Activated naive CD8-positive, alpha-beta T cell (primary cell): ENCODE measurements at regions not wholly inside any gene's neighbourhood (a gene's known extent, or its start where the extent isn't known, plus 50 kb on each side); places are given as distances from the start of the nearest gene placed in this dataset.
"Not testable (repeated sequence)": the region's sequence is repeated elsewhere in the genome, so short reads cannot be mapped to it uniquely, and the experiment has no call there.

Source experiments
- H3K27ac Mint-ChIP-seq: one replicate; pipeline ENCODE4 v1.8.0; 2021; ENCODE audit warnings: mixed read lengths
- H3K27me3 Mint-ChIP-seq: one replicate; pipeline ENCODE4 v1.8.0; 2021; ENCODE audit warnings: mixed read lengths
- H3K36me3 Mint-ChIP-seq: one replicate; pipeline ENCODE4 v1.8.0; 2021; ENCODE audit warnings: mixed read lengths
- H3K4me1 Mint-ChIP-seq: one replicate; pipeline ENCODE4 v1.8.0; 2021; ENCODE audit warnings: low read depth, mixed read lengths
- H3K4me3 Mint-ChIP-seq: one replicate; pipeline ENCODE4 v1.8.0; 2021; ENCODE audit warnings: mild to moderate bottlenecking, mixed read lengths
- H3K9me3 Mint-ChIP-seq: one replicate; pipeline ENCODE4 v1.8.0; 2021; ENCODE audit warnings: low read depth, mixed read lengths

GRCh38 chr11:13160346-13160745, 117.2 kb upstream of the BMAL1 start:
- Mint-ChIP-seq H3K36me3 (peaks cover 2% of the 10 kb centered on the region), H3K4me3 (no peak overlapping the region), H3K27ac (no peak overlapping the region), H3K9me3 (peaks cover 9% of the 10 kb centered on the region), H3K4me1 (no peaks in the 10 kb centered on the region), H3K27me3 (peaks cover 8% of the 10 kb centered on the region)

DNA sequence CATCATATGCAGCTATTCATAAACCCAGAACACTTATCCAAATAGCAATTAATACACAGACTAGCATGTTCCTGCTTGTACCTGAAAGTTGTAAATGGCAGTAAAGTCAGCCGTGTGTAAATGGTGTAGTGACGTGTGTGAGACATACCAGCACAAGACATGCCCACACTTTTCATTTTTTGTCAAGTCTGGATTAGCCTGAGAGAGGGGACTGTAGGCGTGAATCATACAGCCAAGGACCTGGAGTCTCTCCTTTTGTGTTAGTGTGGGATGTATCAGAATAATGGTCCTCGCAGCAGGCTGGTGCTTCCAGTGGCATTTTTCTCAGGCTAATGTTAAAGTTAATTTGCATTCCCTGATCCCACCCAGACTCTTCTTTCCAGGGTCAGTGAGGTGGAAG, 116.8 kb upstream of the BMAL1 start:
- H3K4me3 Mint-ChIP-seq = no peak overlapping the region
- H3K4me1 Mint-ChIP-seq = no peaks in the 10 kb centered on the region
- H3K9me3 Mint-ChIP-seq = peaks cover 9% of the 10 kb centered on the region
- H3K36me3 Mint-ChIP-seq = peaks cover 2% of the 10 kb centered on the region
- no peak overlapping the region for H3K27ac Mint-ChIP-seq
- H3K27me3 Mint-ChIP-seq = peaks cover 8% of the 10 kb centered on the region

DNA sequence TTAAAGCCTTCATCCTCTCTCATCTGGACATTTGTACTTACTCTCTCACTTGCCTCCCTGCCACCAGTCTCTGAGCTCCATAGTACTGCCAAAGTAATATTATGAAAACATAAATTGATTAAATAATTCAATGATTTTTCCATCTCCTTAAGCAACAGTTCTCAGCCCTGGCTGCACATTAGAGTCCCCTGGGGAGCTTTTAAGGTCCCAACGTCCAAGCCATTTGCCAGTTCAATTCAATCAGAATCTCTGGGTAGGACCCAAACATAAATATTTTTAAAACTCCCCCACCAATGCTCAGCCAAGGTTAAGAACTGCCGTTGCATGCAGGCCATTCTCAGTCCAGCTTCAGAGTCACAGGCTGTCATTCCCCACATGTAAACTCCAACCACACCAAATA, 114.4 kb upstream of the BMAL1 start:
- Mint-ChIP-seq H3K9me3 (no peaks in the 10 kb centered on the region), H3K27ac (no peak overlapping the region), H3K4me3 (no peak overlapping the region), H3K36me3 (peaks cover 2% of the 10 kb centered on the region), H3K27me3 (peaks cover 6% of the 10 kb centered on the region), H3K4me1 (no peaks in the 10 kb centered on the region)

DNA sequence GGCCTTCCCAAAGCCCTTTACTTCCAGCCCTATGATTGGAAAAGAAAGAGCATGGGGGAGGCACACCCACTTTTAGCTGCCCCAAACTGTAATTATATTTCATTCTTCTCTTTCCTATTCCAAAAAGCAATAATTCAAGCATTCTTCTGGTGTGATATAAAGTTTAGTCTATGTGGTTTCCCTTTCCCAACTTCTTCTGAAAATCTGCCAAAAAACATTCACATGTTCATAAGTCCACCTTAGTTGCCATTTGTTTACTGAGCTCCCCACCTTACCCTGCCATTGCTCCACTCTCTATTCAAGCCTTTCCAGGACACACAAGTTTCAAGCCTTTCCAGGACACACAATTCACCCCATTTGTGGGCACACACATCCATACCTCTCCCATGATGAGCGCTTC, 111.6 kb upstream of the BMAL1 start:
- Mint-ChIP-seq H3K9me3 (no peaks in the 10 kb centered on the region), H3K27me3 (peaks cover 6% of the 10 kb centered on the region), H3K4me3 (no peak overlapping the region), H3K36me3 (no peaks in the 10 kb centered on the region), H3K27ac (no peak overlapping the region), H3K4me1 (no peaks in the 10 kb centered on the region)

DNA sequence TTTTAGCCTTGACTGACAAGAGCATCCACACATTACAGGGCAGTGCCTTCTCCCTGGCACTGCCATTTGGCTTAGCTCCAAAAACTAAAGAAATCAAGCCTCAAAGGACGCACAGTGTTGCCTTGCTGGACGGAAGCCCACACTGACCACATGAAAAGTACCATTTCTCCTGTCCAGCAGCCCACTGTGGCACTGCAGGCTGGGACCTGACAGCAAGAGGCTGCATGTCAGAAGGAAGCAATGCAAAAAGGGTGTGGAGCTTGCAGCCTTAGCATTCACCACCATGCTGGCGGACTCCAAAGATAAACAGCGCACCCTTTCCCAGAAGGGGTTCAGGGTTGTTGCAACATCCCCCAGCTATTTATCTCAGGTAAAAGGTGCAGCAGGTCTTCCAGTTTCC, 109.3 kb upstream of the BMAL1 start:
- Mint-ChIP-seq H3K27me3 (peaks cover 4% of the 10 kb centered on the region), H3K4me3 (no peak overlapping the region), H3K27ac (no peak overlapping the region), H3K36me3 (no peaks in the 10 kb centered on the region), H3K4me1 (no peaks in the 10 kb centered on the region), H3K9me3 (no peaks in the 10 kb centered on the region)

DNA sequence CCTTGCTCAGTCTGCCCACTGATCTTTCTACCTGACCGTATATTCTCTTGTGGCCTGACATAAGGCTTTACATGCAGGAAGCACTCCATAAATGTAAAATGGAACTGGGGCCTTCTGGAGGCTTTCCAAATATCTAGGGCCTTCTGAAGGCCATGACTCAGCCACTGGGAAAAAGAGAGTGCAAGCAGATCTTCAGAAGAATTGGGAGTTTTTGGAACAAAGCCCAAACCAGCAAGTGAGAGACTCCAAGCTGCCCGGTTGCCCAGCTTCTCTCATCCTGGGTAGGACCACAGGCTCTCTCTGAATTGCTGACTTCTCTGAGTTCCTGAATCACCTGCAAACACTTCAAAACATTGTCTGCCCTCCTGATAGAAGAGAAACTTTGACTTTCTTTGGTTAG, 107.9 kb upstream of the BMAL1 start:
- Mint-ChIP-seq H3K27me3 (peaks cover 2% of the 10 kb centered on the region), H3K4me3 (no peak overlapping the region), H3K27ac (no peak overlapping the region), H3K9me3 (no peaks in the 10 kb centered on the region), H3K36me3 (no peaks in the 10 kb centered on the region), H3K4me1 (no peaks in the 10 kb centered on the region)

- Mint-ChIP-seq H3K27ac (no peak overlapping the region), H3K36me3 (no peaks in the 10 kb centered on the region), H3K4me1 (no peaks in the 10 kb centered on the region), H3K4me3 (no peak overlapping the region), H3K9me3 (no peaks in the 10 kb centered on the region), H3K27me3 (peaks cover 1% of the 10 kb centered on the region)
Observed at GRCh38 chr11:13174090-13174489, 103.5 kb upstream of the BMAL1 start.

GRCh38 chr11:13183094-13183825, 94.3 kb upstream of the BMAL1 start:
- no peak overlapping the region for H3K27ac Mint-ChIP-seq
- peaks cover 4% of the 10 kb centered on the region for H3K36me3 Mint-ChIP-seq
- peaks cover 13% of the 10 kb centered on the region for H3K9me3 Mint-ChIP-seq
- H3K27me3 Mint-ChIP-seq = peaks cover 16% of the 10 kb centered on the region
- peaks cover 7% of the 10 kb centered on the region for H3K4me1 Mint-ChIP-seq
- peak overlapping the region; percentile 32 for H3K4me3 Mint-ChIP-seq

GRCh38 chr11:13183826-13184196, 93.8 kb upstream of the BMAL1 start:
- peaks cover 8% of the 10 kb centered on the region for H3K36me3 Mint-ChIP-seq

DNA sequence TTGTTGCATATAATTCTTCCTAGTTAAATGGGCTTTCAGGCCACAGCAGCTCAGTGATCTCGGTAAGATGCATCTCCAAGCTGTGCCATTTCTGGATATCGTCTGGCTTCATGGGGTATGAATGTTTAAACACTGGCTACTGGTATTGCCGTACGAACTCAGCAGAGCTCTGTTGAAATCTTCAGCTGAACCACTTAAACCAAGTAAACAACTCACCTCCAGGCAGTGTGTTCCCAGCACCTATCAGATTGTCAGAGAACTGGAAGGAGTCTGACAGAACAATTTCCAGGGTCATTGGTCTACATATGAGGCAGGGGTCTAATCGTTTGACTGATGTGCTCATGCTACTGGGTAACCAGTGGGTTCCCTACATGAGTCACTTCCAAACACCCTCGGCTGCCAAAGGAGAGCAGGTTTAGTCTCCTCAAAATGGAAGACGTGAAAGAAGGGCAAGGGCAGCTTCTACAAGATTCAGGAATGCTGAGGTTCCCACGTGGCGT, 93.2 kb upstream of the BMAL1 start:
- H3K4me3 Mint-ChIP-seq = no peak overlapping the region
- peaks cover 19% of the 10 kb centered on the region for H3K9me3 Mint-ChIP-seq
- peaks cover 7% of the 10 kb centered on the region for H3K4me1 Mint-ChIP-seq
- no peak overlapping the region for H3K27ac Mint-ChIP-seq
- peaks cover 8% of the 10 kb centered on the region for H3K36me3 Mint-ChIP-seq
- peaks cover 16% of the 10 kb centered on the region for H3K27me3 Mint-ChIP-seq

More at GRCh38 chr11:13183826-13184196, 93.8 kb upstream of the BMAL1 start:
- peaks cover 16% of the 10 kb centered on the region for H3K27me3 Mint-ChIP-seq
- peaks cover 18% of the 10 kb centered on the region for H3K9me3 Mint-ChIP-seq
- H3K27ac Mint-ChIP-seq = no peak overlapping the region
- no peak overlapping the region for H3K4me3 Mint-ChIP-seq
- peaks cover 7% of the 10 kb centered on the region for H3K4me1 Mint-ChIP-seq

- peaks cover 22% of the 10 kb centered on the region for H3K9me3 Mint-ChIP-seq
- H3K4me3 Mint-ChIP-seq = no peak overlapping the region
- H3K27ac Mint-ChIP-seq = no peak overlapping the region
- H3K4me1 Mint-ChIP-seq = peaks cover 5% of the 10 kb centered on the region
- peaks cover 13% of the 10 kb centered on the region for H3K36me3 Mint-ChIP-seq
- peaks cover 13% of the 10 kb centered on the region for H3K27me3 Mint-ChIP-seq
Observed at GRCh38 chr11:13188179-13188578, 89.4 kb upstream of the BMAL1 start.

DNA sequence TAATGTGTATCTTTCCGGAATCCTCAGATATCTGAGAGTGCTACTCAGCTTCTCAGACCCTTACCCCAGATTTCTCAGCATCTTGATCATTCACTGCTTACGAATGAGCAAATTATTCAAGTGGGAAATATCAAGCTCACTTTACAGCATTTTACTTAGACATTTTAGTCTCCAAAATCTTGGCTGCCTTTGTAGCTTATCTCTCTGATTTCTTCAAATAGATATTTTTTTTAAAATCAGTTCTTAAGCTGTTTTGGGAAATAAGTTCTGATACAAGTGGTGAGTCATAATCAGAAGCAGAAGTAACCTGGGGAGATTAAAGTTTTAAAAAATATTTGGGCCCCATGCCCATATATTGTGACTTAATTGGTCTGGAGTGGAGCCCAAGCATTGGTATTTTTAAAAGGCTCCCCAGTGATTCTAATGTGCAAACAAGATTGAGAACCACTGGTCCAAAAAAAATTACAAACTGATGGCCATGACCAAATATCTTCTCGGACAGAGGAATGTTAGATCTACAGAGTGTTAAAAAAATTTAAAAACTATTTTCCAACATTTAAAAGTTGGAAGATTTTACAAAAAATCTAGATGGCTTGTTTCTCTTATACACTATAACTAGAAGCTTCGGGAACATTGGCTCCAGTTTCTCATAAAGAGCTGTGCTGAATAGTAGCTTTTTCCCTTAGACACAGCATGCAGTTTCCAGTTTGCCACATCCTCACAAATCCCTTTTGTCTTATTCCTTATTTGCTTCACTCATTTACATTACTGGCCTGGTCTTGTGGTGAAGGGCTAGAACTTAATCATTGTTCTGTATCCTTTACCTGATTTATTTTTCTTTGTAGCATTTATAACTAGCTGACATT, 87.8 kb upstream of the BMAL1 start:
- Mint-ChIP-seq H3K36me3 (peaks cover 16% of the 10 kb centered on the region), H3K9me3 (peaks cover 22% of the 10 kb centered on the region), H3K4me3 (no peak overlapping the region), H3K27ac (no peak overlapping the region), H3K27me3 (peaks cover 20% of the 10 kb centered on the region), H3K4me1 (no peaks in the 10 kb centered on the region)

- H3K27ac Mint-ChIP-seq = no peak overlapping the region
- no peak overlapping the region for H3K4me3 Mint-ChIP-seq
- H3K27me3 Mint-ChIP-seq = peaks cover 25% of the 10 kb centered on the region
- H3K36me3 Mint-ChIP-seq = peaks cover 20% of the 10 kb centered on the region
- H3K9me3 Mint-ChIP-seq = peaks cover 24% of the 10 kb centered on the region
- no peaks in the 10 kb centered on the region for H3K4me1 Mint-ChIP-seq
Observed at GRCh38 chr11:13193613-13194012, 84.0 kb upstream of the BMAL1 start.

DNA sequence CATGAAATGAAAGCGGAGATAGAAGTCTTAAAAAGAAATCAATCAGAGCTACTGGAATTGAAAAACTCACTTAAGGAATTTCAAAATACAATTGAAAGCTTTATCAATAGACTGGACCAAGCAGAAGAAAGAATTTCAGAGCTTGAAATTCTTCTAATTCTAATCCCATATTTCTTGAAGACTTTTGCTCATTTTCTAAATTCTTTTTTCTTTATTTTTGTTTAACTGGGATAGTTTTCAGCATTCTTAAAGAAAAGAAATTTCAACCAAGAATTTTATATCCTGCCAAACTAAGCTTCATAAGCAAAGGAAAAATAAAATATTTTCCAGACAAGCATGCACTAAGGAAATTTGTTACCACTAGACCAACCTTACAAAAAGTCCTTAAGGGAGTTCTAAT, 80.2 kb upstream of the BMAL1 start:
- H3K4me1 Mint-ChIP-seq, H3K27ac Mint-ChIP-seq, H3K4me3 Mint-ChIP-seq: not testable (repeated sequence)
- Mint-ChIP-seq H3K36me3 (peaks cover 21% of the 10 kb centered on the region), H3K27me3 (peaks cover 20% of the 10 kb centered on the region), H3K9me3 (peaks cover 19% of the 10 kb centered on the region)

DNA sequence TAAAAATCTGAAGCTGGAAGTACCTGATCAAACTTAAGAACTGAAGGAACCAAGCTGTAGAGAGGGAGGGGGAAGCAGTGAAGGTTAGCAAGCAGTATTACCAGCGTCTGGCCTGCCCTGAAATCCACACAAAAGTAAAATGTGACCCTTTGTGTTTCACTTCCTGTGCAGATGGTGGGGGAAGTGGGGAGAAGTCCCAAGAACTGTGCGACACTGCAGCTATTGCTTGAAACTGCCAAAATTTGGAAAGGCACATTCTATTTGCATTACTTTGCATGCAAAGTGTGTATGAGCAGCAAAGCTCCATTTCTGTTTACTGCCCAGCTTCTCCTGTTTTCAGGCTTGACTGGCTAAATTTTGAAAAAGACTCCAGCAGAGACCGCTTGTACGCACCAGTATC, 72.1 kb upstream of the BMAL1 start:
- peaks cover 2% of the 10 kb centered on the region for H3K27me3 Mint-ChIP-seq
- no peak overlapping the region for H3K4me3 Mint-ChIP-seq
- H3K27ac Mint-ChIP-seq = peak overlapping the region; percentile 55
- no peaks in the 10 kb centered on the region for H3K36me3 Mint-ChIP-seq
- no peaks in the 10 kb centered on the region for H3K9me3 Mint-ChIP-seq
- H3K4me1 Mint-ChIP-seq = peaks cover 32% of the 10 kb centered on the region
